ENCODE measurements at regions not wholly inside any gene's neighbourhood (a gene's known extent, or its start where the extent isn't known, plus 50 kb on each side); places are given as distances from the start of the nearest gene placed in this dataset.

DNA sequence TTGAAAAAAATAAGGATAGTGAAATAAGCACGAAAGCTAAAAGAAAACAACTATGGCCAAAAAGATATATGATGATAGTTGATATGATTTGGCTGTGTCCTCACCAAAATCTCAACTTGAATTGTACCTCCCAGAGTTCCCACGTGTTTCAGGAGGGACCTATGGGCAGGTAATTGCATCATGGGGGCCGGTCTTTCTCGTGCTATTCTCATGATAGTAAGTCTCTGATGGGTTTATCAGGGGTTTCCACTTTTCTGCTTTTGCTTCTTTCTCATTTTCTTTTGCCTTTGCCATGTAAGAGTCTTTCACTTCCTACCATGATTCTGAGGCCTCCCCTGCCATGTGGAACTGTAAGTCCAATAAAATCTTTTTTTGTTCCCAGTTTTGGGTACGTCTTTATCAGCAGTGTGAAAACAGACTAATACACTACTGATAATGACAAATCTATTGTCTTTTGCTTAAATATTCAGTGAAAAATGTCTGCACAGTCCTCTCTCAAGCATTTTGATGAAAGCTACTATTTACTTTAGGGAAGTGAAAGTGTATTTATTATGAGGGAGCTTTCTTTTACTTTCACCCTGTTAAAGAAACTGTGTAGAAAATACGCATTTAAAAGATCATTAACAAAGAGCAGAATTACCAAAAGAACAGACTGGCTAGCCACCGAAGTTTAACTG lies 389.1 kb downstream of the HTR1B start:
- DNase-seq (ENCODE audit: low spot score), result no peak

DNA sequence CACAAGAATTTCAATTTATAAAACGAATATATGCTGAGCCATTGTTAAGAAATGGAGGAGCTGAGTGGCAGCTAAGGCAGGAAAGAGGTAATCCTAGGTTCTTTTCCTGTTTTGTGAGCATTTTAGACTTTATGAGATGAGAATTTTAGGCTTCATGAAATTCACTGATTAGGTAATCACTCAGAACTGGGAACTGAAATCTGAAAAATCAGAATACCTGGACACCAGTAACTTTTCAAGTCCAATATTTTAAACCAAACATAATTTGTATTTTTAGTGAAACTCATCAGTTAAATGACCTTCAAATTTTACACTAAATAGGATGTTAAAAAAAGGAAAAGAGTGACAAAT lies 389.9 kb downstream of the HTR1B start:
- DNase-seq (ENCODE audit: low spot score), result no peak

DNA sequence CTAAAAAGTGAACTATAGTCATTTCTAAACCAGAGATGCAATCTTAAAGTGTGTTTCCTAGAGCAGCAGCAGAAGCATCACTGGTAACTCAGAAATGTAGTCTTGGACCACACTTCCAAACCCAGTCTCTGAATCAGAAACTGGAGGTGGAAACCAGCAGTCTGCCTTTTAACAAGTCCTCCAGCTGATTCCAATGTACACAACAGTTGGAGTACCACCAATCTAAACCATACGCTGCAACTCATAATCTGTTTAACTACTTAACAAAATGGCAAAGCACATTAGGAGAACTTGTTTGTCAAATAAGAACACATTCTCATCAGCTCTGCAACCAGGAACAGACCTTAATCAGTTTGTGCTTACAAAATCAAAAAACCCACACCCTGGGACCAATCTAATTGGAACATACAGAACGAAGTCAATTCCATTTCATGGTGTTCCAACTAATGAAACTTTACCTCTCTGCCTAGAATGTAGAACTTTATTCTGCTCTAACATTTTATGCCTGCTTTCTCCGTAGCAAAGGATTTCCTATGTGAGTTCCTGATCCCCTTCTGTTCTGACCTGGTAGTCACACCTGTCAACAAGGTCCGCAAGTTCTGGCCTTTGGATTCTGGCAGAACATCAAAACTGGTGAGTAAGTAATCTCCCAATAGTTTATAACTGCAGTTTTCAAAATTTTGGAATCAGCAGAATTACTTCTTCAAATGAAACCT lies 390.4 kb downstream of the HTR1B start:
- DNase-seq (ENCODE audit: low spot score), result no peak

DNA sequence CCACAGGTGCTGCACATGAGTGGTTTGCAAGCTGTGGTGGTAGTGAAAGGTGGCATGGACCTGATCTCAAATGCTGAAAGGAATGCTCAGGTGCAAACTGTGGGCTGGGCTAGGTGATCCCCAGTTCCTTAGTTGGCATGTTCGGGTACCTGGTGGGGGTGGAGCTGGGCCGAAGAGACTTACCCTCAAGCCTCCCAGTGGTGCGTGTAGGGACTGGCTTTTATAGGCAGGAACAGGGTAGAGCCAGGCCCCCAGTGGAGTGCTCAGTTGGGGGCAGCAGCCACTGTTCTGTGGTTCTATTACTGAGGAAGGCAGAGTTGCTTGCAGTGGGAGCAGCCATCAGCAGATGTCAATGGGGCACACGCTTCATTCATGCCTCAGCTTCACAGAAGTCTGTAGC lies 399.8 kb downstream of the HTR1B start:
- no peak for DNase-seq (ENCODE audit: low spot score)

DNA sequence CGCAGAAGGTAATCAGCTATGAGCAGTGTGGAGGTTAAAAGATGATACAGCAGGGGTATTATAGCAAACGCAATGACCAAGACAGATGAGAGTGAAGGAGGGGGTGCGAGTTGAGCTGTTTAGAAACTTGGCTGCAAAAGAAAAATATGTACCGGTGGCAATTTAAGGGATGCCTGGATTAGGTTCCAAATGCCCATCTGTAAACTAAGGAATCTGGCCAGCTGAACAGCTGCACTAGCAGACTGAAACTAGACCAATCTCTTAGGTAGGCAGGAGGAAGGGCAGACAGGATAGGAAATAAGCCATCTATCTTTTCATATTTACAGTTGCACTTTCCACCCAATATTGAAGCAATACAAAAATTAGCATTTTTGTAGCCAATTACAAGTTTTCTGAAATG lies 407.6 kb downstream of the HTR1B start:
- no peak for DNase-seq (ENCODE audit: low spot score)

DNA sequence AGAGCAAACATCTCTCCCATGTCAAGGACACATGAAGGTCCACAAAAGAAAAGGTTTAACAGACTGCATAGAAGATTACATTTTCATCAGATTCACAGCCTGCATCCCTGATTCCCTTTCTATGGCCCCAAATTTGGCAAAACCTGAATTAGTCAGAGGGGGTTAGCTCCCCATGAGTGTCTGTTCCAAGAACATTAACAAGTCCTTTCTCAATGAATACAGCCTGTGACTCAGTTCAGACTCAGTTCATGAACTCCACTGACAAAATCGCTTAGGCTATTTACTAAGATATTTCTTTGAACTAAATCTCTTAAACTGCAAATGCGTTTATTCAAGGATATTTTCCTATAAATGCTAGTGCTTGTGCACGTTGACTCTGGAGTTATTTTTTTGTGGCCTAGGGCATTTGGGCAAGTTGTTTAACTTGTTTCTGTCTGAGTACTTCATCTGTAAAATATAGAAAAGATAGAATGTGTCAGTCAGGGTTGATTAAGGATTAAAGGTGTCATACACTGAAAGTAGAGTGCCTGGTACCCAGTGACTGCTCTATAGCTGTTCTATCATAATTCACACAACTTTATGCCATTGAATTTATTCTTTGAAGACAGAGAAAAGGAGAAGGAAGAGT lies 422.6 kb downstream of the HTR1B start:
- no peak for DNase-seq (ENCODE audit: low spot score)

DNA sequence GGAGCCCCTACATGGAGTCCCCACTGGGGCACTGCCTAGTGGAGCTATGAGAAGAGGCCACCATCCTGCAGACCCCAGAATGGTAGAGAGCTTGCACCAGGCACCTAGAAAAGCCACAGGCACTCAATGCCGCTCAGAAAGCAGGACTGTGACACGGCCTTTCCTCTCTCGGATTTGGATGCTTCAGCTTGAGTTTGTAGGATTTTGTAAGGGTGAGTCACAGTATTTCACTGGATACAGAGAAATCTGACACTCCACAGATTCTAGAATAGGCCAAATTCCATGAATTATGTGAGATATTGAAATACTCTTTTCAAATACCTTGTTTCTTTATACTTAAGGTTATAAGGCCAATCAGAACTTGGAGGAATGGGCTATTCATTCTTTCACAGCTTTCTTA lies 424.5 kb downstream of the HTR1B start:
- DNase-seq (ENCODE audit: low spot score), result no peak

DNA sequence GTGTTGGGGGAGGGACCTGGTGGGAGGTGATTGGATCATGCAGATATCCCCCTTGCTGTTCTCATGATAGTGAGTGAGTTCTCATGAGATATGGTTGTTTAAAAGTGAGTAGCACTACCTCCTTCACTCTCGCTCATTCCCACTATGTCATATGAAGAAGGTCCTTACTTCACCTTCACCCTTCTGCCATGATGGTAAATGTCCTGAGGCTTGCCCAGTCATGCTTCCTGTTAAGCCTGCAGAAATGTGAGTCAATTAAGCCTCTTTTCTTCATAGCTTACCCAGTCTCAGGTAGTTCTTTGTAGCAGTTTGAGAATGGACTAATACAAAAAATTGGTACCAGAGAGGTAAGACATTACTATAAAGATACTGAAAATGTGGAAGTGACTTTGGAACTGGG lies 425.9 kb downstream of the HTR1B start:
- DNase-seq (ENCODE audit: low spot score), result no peak

DNA sequence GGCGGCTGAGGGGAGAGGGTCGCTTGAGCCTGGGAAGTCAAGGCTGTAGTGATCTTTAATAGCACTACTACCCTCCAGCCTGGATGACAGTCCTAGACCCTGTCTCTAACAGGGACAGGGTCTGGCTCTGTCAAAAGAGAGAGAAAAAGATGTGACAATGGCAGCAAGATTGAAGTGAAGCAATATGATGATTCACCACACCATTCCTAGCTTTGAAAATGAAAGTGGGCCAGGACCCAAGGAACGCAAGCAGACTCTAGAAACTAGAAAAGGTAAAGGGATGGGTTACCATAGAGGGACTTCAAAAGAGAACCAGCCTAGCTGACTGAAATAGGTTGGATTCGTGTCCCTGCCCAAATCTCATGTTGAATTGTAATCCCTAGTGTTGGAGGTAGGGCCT lies 426.9 kb downstream of the HTR1B start:
- no peak for DNase-seq (ENCODE audit: low spot score)

DNA sequence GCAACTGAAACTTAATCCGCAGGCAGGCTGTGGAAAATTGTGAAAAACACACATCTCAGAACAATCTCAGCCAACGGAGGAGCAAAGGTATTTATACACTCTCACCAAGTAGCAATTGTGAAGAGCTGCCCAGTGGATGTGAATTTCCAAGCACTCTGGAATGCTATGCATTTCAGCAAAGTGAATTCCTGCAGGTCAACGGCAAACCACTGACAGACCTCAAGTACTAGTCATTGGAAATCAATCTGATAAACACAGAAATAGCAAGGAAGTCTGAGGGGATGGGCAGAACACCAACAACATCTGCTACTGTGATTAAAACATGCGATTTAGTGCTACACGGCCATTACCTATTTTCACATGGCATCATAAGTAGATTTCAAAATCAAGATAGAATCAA lies 429.1 kb downstream of the HTR1B start:
- no peak for DNase-seq (ENCODE audit: low spot score)

DNA sequence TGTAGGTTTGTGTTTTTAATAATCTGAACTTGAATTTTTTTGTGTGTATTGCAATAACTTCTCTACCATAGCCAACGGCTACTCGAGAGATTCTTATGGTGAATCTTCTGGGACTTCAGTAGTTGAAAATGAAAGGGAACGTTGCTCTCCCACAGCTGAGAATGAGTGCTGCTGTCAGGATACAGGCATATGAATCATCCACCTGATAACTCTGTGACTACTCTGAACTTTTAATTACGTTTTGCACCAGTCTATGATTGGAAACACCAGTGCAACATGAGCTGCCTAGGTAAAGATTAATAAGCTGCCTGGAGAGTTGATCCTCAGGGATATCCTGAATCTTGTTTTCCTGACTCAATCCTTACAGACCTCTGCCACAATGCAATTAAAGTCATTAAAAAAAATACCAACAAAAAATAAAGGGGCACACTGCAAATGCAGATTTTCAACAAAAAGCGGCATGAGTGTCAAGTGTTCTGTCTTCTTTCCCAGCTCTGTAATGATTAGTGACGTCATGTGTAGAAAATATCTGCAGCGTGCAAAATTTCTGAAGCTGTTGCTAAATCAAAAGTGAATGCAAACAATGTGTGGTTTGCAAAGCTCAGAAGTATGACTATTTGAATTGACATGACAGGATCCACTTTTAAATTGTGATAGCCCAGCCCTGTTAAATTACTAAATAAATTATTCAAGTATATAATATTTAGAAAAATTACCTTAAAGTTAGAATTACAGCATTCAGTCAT lies 432.2 kb downstream of the HTR1B start:
- no peak for DNase-seq (ENCODE audit: low spot score)

DNA sequence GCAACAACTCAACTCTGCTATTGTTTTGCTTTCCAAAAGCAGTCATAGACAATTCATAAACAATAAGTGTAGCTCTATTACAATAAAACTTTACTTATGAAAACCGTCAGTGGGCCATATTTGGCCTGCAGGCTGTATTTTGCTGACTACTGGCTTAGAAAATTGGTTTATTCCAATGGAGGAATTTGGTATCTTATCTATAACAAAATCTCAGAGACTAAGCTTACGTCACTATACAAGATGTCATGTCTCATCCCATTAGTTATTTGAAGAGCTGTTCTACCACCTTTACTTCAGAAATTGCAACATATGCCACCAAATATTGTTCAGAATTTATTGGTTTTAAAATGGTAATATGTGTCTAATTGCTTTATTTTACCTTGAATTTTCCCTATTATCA lies 436.9 kb downstream of the HTR1B start:
- no peak for DNase-seq (ENCODE audit: low spot score)

DNA sequence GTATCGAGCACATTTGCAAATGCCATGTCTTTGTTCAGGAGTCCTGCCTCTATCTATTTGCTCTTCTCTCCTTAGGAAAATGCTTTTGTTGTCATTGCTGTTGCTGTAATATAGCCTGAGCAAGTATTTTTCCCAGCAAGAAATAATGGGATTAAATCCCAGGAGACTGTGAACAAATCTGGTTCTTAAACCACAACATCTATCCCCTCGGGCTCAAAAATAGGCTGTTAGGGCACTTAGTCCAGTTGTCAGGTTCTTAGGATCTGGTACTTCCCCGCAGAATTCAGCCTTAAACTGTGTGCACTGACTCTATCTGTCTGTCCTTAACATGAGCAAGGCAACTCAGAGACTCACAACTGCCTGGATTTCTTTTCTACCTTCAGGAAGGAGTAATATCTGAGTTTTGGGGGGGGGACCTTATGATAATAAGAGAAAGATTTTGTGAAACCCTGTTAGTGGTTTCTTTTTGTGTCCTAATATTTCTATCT lies 437.5 kb downstream of the HTR1B start:
- no peak for DNase-seq (ENCODE audit: low spot score)

DNA sequence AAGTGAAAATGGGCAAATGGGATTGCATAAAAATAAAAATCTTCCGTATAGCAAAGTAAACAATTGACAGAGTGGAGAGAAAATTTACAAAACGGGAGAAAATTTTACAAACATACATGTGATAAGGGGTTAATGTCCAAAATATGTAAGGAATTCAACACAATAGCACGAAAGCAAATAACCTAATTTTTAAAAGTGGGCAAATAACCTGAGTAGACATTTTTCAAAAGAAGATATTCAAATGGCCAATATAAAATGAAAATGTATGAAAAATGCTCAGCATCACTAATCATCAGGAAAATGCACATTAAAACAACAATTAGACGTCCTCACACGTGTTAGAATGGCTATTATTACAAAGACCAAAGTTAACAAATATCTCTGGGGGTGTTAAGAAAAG lies 441.5 kb downstream of the HTR1B start:
- DNase-seq (ENCODE audit: low spot score), result no peak

DNA sequence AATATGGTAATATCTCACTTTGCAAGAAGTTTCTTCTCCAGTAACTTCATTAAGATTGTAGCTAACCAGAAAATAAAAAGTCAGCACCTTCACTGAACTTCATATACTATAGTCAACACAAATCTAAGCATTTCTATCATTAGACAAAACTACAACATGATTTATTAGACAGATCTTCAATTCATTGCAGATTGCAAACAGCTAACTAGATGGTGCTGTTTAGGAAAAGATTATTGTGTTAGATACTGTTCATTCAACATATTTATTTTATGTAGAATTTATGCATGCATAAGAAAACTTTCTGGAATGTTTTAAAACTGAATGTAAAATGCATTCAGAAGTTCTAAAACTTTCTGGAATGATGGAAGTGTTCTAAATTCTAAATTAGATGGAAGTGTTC lies 442.1 kb downstream of the HTR1B start:
- DNase-seq (ENCODE audit: low spot score), result no peak

DNA sequence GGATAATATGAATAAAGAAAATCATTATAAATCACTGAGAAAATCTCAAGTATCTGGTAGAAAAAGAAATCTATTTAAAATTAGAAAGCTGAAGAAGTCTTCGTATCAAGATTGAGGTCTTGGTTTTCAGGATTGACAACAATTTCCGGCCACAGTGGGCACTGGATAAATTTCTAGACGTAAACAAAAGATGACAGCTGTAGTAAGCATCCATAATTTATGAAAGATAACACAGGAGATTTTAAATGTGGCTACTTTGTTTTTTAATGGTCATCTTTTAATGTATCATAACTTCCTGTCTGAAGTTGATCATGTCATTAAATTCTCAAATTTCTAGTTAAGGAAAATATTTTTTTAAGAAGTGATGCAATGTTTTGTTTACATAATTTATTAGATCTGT lies 444.2 kb downstream of the HTR1B start:
- no peak for DNase-seq (ENCODE audit: low spot score)

DNA sequence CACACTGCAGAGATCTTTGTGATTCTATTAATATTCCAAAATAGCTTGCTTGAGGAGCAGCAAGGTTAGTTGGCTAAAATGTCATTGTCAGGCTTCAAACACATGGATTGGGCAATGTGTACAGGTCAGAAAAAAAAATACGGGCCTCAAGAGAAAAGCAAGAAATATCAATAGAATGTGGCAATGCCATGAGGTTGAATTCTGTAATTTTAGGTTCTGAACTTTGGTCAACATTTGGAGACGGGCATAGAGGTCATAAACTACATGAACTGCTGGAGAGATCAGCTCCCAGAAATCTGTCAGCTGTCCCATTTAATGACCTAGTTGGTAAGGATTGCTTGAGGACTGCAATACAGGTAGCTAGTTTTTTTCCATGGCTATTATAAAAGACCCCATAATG lies 445.8 kb downstream of the HTR1B start:
- no peak for DNase-seq (ENCODE audit: low spot score)

DNA sequence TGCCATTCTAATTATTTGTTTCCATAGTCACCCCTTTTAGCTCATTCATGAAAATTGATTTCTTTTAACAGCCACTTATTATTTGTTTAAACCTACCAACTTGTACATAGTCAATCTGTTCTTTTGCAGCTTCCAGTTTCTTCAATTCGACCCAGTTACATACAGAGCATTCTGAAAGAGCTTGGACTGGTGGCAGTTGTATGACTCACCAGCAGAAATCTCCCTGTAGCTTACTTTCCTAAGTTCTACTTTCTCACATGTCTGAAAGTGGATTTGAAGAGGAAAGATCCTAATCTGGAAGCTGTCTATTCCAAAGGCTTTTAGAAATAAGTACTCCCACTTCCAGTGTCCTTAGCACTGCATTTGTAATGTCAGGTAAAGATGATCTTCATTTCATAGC lies 447.9 kb downstream of the HTR1B start:
- DNase-seq (ENCODE audit: low spot score), result no peak

DNA sequence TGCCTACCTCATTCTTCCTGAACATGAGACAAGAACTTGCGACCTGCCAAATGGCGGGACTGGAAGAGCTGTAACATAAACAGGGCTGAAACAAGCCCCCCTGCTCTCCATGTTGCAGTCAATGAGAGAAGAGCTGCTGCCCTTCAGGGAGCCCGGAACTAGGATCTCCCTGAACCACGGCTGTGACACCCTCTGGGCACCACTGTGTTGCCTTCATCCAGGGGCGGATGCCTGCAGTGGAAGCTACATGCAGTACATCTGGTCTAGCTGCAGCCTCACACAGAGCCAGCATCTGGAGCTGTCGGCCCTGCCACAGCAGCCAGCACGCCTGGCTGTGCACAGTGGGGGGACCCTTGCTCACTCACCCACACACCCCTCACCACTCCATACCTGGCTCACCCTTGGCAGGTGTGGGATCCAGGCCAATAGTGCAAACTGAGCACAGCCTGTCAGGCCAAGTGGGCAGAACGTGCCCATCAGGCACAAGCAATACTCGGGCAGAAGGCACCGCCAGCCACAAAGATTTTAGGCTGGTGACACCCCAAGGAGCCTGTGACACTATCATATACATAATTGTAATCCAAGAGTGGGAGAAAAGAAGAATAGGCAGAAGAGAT lies 451.3 kb downstream of the HTR1B start:
- DNase-seq (ENCODE audit: low spot score), result no peak

DNA sequence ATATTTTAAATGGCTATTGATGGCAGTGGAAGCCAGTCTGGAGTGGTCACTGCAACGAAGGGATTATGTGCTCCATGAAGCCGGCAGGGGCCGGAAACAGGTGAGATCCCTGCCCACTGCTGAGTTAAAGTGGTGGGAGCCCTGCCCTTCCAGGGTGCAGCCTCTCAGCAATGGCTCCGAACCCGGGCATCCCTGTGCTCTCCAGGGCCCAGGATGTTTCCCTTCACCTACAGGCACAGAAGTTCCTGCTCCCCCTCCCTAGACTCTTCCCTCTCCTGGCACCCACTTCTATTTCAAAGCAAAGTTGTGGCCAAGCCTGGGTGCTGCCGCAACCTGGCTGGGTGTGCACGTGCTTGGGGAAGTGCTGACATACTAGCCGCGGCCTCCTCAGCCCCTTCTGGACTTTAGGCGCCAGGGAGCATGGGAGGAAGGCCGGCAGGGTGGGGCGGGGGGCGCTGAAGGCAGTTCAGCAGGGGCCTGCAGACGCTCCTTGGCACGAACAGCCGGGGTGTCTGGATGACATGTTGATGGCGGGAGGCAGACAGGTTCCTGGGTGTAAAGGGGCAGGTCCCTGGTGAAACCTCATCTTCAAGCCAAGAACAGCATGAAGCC lies 452.3 kb downstream of the HTR1B start:
- no peak for DNase-seq (ENCODE audit: low spot score)

DNA sequence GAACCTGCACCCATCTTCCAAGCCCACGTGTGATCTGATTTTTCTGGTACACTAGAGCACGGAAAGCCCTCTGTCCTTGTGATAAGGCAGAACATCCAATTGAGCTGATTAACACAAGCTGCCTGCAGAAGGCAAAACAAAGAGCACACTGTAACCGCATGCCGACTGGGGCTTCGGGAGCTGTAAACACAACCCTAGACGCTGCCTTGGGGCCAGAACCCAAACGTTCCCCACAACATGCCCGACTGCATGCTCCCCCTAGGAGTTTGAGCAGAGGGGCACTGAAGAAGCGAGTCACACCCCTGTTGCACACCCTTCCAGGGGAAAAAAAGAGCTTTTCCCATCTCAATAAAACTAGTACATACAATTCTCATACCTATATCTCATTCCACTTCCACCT lies 470.7 kb downstream of the HTR1B start:
- DNase-seq (ENCODE audit: low spot score), result no peak

DNA sequence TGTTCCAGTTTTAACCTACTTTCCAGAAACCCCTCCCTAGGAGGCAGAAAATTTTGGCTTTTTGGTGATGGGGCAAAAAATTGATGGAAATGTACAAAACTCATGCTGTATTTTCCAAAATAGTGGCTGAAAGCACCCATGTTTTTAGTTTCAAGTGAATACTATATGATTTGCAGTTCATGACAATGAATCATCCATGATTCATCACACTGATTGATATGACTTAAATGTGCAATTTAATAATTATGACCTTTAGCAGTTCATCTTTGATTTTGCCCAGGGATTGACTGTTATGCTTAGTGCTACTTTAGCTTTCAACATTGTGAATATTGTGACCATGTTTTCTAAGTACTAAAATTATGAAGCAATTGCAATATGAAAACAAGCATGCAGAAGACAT lies 478.7 kb downstream of the HTR1B start:
- no peak for DNase-seq (ENCODE audit: low spot score)

Measured in mucosa of gallbladder (tissue), 1 donor.